ENCODE measurements at regions not wholly inside any gene's neighbourhood (a gene's known extent, or its start where the extent isn't known, plus 50 kb on each side); places are given as distances from the start of the nearest gene placed in this dataset.
"Not testable (repeated sequence)": the region's sequence is repeated elsewhere in the genome, so short reads cannot be mapped to it uniquely, and the experiment has no call there.

DNA sequence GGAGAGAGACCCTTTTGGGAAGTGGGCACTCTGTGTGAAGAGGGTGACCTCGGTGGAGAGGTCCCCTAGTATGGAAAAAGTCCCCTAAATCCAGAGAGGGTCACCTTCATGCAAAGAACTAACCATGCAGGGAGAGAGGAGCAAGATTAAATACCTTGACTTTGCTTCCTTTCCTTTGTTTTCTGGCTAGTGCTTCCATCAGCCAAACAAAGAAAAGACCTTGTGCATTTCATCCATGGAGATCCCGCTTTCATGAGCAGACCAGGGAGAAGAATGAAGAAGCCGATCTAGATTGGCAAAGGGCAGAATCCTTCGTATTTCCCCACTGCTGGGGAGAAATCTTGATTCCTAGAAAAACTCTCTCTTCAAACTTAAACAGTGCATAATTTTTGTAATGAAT lies 813.3 kb upstream of the CDH6 start:
- DNase-seq (ENCODE audit: low spot score in 2 of 2) = no peak
- Histone ChIP-seq H3K4me1 (no peaks in the 10 kb centered on the region), H3K36me3 (no peaks in the 10 kb centered on the region), H3K27me3 (no peaks in the 10 kb centered on the region), H3K27ac (no peak overlapping the region), H3K4me3 (no peak overlapping the region), H3K9me3 (no peaks in the 10 kb centered on the region)
- intact Hi-C loops (cut with DNase I; ENCODE audit: low total_unique reads) = no loop called here
- TF ChIP-seq POLR2A (IDR thresholded peaks at IDR 0.05) (no peak), POLR2AphosphoS5 (IDR thresholded peaks at IDR 0.05) (no peak)
- TF ChIP-seq, protein P1, sequence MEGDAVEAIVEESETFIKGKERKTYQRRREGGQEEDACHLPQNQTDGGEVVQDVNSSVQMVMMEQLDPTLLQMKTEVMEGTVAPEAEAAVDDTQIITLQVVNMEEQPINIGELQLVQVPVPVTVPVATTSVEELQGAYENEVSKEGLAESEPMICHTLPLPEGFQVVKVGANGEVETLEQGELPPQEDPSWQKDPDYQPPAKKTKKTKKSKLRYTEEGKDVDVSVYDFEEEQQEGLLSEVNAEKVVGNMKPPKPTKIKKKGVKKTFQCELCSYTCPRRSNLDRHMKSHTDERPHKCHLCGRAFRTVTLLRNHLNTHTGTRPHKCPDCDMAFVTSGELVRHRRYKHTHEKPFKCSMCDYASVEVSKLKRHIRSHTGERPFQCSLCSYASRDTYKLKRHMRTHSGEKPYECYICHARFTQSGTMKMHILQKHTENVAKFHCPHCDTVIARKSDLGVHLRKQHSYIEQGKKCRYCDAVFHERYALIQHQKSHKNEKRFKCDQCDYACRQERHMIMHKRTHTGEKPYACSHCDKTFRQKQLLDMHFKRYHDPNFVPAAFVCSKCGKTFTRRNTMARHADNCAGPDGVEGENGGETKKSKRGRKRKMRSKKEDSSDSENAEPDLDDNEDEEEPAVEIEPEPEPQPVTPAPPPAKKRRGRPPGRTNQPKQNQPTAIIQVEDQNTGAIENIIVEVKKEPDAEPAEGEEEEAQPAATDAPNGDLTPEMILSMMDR (IDR thresholded peaks at IDR 0.05) = no peak

DNA sequence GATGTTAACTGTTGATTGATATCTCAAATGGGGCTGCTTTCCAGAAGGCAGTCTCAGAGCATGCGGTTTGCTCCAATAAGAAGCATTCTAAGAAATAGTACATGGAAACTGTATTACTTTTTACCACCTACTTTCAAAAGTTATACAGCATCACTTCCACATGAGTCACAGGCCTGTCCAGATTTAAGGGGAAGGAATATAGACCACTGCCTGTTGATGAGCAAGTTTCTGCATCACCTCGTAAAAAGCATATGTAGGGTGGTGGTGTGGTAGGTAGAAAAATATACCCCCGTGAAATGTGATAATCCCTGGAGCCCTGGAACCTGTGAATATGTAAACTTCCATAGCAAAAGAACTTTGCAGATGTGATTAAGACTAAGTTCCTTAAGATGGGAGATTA lies 816.6 kb upstream of the CDH6 start:
- no peak overlapping the region for H3K27ac ChIP-seq
- H3K36me3 ChIP-seq = no peaks in the 10 kb centered on the region
- no peak overlapping the region for H3K4me3 ChIP-seq
- DNase-seq (ENCODE audit: low spot score in 2 of 2) = no peak
- intact Hi-C loops (cut with DNase I; ENCODE audit: low total_unique reads) = no loop called here
- H3K4me1 ChIP-seq = no peaks in the 10 kb centered on the region
- H3K9me3 ChIP-seq = no peaks in the 10 kb centered on the region
- H3K27me3 ChIP-seq = no peaks in the 10 kb centered on the region
- TF ChIP-seq POLR2AphosphoS5 (IDR thresholded peaks at IDR 0.05) (no peak), POLR2A (IDR thresholded peaks at IDR 0.05) (no peak)
- TF ChIP-seq, protein P1 (IDR thresholded peaks at IDR 0.05) = no peak

DNA sequence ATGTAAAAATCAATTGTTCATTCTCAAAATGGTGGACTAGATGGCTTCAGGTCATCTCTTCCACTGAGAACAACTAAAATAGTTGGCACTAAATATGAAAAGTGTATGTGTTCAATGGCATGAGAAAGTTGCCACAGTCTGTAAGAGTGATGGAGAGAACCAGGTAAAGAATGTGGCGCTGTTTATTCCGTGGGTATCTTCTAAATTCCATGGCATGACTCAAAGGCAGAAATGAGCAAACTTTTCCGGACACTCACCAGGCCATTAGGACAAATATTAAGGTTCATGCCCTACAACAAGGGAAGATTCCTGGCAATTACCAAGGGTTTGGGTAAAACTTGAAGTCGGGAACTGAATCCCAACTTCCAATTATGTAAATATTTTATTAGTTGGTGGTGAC lies 825.4 kb upstream of the CDH6 start:
- Histone ChIP-seq H3K27me3 (no peaks in the 10 kb centered on the region), H3K9me3 (peaks cover 0 to 19% of the 10 kb centered on the region in 2 donors), H3K4me3 (no peak overlapping the region), H3K4me1 (no peaks in the 10 kb centered on the region), H3K27ac (no peak overlapping the region), H3K36me3 (no peaks in the 10 kb centered on the region)
- DNase-seq (ENCODE audit: low spot score in 2 of 2) = no peak
- TF ChIP-seq POLR2A (IDR thresholded peaks at IDR 0.05) = no peak
- no peak for TF ChIP-seq POLR2AphosphoS5 (IDR thresholded peaks at IDR 0.05)
- TF ChIP-seq, protein P1 (IDR thresholded peaks at IDR 0.05) = no peak
- intact Hi-C loops (cut with DNase I; ENCODE audit: low total_unique reads) = no loop called here

DNA sequence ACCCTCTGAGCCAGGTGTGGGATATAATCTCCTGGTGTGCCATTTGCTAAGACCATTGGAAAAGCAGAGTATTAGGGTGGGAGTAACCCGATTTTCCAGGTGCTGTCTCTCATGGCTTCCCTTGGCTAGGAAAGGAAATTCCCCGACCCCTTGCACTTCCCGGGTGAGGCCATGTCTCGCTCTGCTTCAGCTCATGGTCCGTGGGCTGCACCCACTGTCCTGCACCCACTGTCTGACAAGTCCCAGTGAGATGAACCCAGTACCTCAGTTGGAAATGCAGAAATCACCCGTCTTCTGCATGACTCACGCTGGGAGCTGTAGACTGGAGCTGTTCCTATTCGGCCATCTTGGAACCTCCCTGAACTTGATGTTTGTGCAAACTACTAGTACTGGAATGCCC lies 828.5 kb upstream of the CDH6 start:
- H3K27ac ChIP-seq; H3K36me3 ChIP-seq; intact Hi-C loops (cut with DNase I; ENCODE audit: low total_unique reads); H3K4me3 ChIP-seq; DNase-seq (ENCODE audit: low spot score in 2 of 2); H3K27me3 ChIP-seq; H3K4me1 ChIP-seq: not testable (repeated sequence)
- H3K9me3 ChIP-seq = peaks cover 0 to 19% of the 10 kb centered on the region in 2 donors

DNA sequence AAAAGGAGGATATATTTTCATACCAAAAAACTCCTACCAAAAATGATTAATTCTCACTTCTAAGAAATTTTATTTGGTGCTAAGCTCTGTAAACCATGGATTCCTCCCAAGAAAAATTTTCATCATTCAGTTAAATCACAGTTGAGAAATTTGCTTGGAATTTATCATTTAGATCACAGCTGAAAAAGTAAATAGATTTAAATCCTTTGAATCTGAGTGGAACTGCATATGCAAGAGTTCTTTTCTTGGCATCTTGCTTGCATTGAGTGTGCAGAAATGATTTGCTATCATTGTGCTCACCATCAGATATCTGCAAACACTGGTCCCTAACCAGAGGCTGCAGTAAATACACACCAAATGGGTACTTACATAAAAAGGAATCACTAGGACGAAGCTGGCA lies 836.1 kb upstream of the CDH6 start:
- Histone ChIP-seq H3K4me3 (no peak overlapping the region), H3K4me1 (no peaks in the 10 kb centered on the region), H3K36me3 (no peaks in the 10 kb centered on the region), H3K27me3 (no peaks in the 10 kb centered on the region), H3K9me3 (no peaks in the 10 kb centered on the region), H3K27ac (no peak overlapping the region)
- TF ChIP-seq, protein P1 (IDR thresholded peaks at IDR 0.05) = no peak
- TF ChIP-seq POLR2AphosphoS5 (IDR thresholded peaks at IDR 0.05) (no peak), POLR2A (IDR thresholded peaks at IDR 0.05) (no peak)
- DNase-seq (ENCODE audit: low spot score in 2 of 2) = no peak
- intact Hi-C loops (cut with DNase I; ENCODE audit: low total_unique reads) = no loop called here

DNA sequence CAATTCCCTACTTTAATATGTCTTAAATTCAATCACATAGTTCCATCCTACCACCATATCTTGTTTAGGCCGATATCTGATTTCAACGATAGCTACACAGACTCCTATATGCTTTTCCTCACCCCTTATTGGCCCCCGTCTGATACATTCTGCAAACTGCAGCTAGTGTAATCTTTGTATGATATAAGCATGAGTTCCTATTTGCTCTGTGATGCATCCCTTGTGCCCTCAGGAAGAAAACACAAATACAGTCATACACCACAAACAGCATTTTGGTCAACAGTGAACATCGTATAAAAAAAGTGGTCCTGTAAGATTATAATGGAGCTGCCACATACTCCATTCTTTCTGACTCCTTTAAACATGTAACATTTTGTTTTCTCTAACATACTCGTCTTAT lies 837.8 kb upstream of the CDH6 start:
- Histone ChIP-seq H3K4me1 (no peaks in the 10 kb centered on the region), H3K9me3 (no peaks in the 10 kb centered on the region), H3K27me3 (no peaks in the 10 kb centered on the region), H3K36me3 (no peaks in the 10 kb centered on the region), H3K27ac (no peak overlapping the region), H3K4me3 (no peak overlapping the region)
- intact Hi-C loops (cut with DNase I; ENCODE audit: low total_unique reads) = no loop called here
- TF ChIP-seq POLR2AphosphoS5 (IDR thresholded peaks at IDR 0.05) = no peak
- TF ChIP-seq, protein P1 (IDR thresholded peaks at IDR 0.05) = no peak
- TF ChIP-seq POLR2A (IDR thresholded peaks at IDR 0.05) = no peak
- no peak for DNase-seq (ENCODE audit: low spot score in 2 of 2)
